GM18951 (cell line): ENCODE measurements at regions not wholly inside any gene's neighbourhood (a gene's known extent, or its start where the extent isn't known, plus 50 kb on each side); places are given as distances from the start of the nearest gene placed in this dataset.

Experiments used
- POLR2A ChIP-seq: IDR thresholded peaks from 4 replicates; pipeline ENCODE4 v1.6.1; 2011; ENCODE audit warnings: mild to moderate bottlenecking; ENCODE audit not compliant: insufficient read length, insufficient read depth; ENCODE audit errors: extremely low read depth
- in situ Hi-C: fragments of 300-500 bp; cut with MboI; formaldehyde crosslinking; loops from one replicate; pipeline ENCODE4 v1.12.0; 2022; ENCODE audit warnings: low sequenced_read_pairs, mixed read lengths, inconsistent platforms; ENCODE audit not compliant: unreplicated experiment

- in situ Hi-C loops: no loop called here
- no peak for TF ChIP-seq POLR2A
Measured at GRCh38 chr1:34452451-34452850, 275.7 kb downstream of the C1orf94 start.

- in situ Hi-C loops: no loop called here
- TF ChIP-seq POLR2A: no peak
Measured at GRCh38 chr1:34455121-34455520, 278.4 kb downstream of the C1orf94 start.

- no peak for TF ChIP-seq POLR2A
- in situ Hi-C loops: no loop called here
Measured at GRCh38 chr1:34460193-34460592, 283.5 kb downstream of the C1orf94 start.

- in situ Hi-C loops: no loop called here
- no peak for TF ChIP-seq POLR2A
Measured at GRCh38 chr1:34470401-34470800, 284.4 kb upstream of the GJB5 start.

GRCh38 chr1:34474566-34474965 lies 280.3 kb upstream of the GJB5 start:
- TF ChIP-seq POLR2A: no peak
- in situ Hi-C loops: no loop called here

GRCh38 chr1:34476371-34476770 lies 278.5 kb upstream of the GJB5 start:
- in situ Hi-C loops: no loop called here
- no peak for TF ChIP-seq POLR2A

GRCh38 chr1:34477632-34478141 lies 277.2 kb upstream of the GJB5 start:
- TF ChIP-seq POLR2A: no peak
- in situ Hi-C loops: no loop called here

GRCh38 chr1:34478515-34479076 lies 276.3 kb upstream of the GJB5 start:
- in situ Hi-C loops: no loop called here

GRCh38 chr1:34479731-34480130 lies 275.1 kb upstream of the GJB5 start:
- in situ Hi-C loops: no loop called here
- TF ChIP-seq POLR2A: no peak

More at GRCh38 chr1:34478515-34479076, 276.3 kb upstream of the GJB5 start:
- no peak for TF ChIP-seq POLR2A

- TF ChIP-seq POLR2A: no peak
- in situ Hi-C loops: no loop called here
Measured at GRCh38 chr1:34488080-34488708, 266.7 kb upstream of the GJB5 start.

GRCh38 chr1:34500451-34500850 lies 254.4 kb upstream of the GJB5 start:
- TF ChIP-seq POLR2A: no peak
- in situ Hi-C loops: no loop called here

GRCh38 chr1:34511802-34512201 lies 243.0 kb upstream of the GJB5 start:
- no peak for TF ChIP-seq POLR2A
- in situ Hi-C loops: no loop called here

GRCh38 chr1:34518146-34518699 lies 236.6 kb upstream of the GJB5 start:
- no peak for TF ChIP-seq POLR2A
- in situ Hi-C loops: no loop called here

GRCh38 chr1:34520111-34520510 lies 234.7 kb upstream of the GJB5 start:
- TF ChIP-seq POLR2A: no peak
- in situ Hi-C loops: no loop called here

GRCh38 chr1:34524783-34525182 lies 230.1 kb upstream of the GJB5 start:
- in situ Hi-C loops: no loop called here
- TF ChIP-seq POLR2A: no peak
